Breast epithelium (tissue), 4 donors: ENCODE measurements at regions not wholly inside any gene's neighbourhood (a gene's known extent, or its start where the extent isn't known, plus 50 kb on each side); places are given as distances from the start of the nearest gene placed in this dataset.

Experiments
- DNase-seq, 2 donors: peaks; one replicate each; pipeline ENCODE4 v3.0.0-alpha.2; 2019; ENCODE audit warnings: low spot score in 2 of 2
- H3K27ac ChIP-seq, 2 donors: fragments of 200-600 bp; sonication (generic) in 1 of 2; one replicate each; pipeline ENCODE4 v1.5.1; 2016 to 2019; ENCODE audit warnings: mild to moderate bottlenecking in 1 of 2
- H3K27me3 ChIP-seq, 2 donors: fragments of 200-600 bp; sonication (generic) in 1 of 2; one replicate each; pipeline versions ENCODE4 v1.5.1 to v1.6.0; 2017 to 2019; ENCODE audit warnings: control low read depth in 1 of 2, mild to moderate bottlenecking in 1 of 2
- H3K36me3 ChIP-seq: fragments of 200-600 bp; one replicate; pipeline ENCODE4 v1.5.1; 2019
- H3K4me1 ChIP-seq, 2 donors: fragments of 200-600 bp; sonication (generic); one replicate each; pipeline ENCODE4 v1.5.1; 2016 to 2019; ENCODE audit warnings: control low read depth in 1 of 2
- H3K4me3 ChIP-seq, 3 donors: fragments of 200-600 bp; sonication (generic); 1 replicate in 2 of 3; 2 replicates in 1 of 3; pipeline ENCODE4 v1.5.1; 2016 to 2019; ENCODE audit warnings: mild to moderate bottlenecking in 3 of 3, moderate library complexity in 2 of 3
- H3K9me3 ChIP-seq, 2 donors: fragments of 200-600 bp; sonication (generic) in 1 of 2; one replicate each; pipeline ENCODE4 v1.5.1; 2016 to 2019; ENCODE audit warnings: control low read depth in 1 of 2
- CTCF ChIP-seq, 3 donors: fragments of 450-650 bp; IDR thresholded peaks; one replicate each; pipeline ENCODE4 v1.5.1; 2016 to 2017; ENCODE audit warnings: antibody characterized with exemption in 3 of 3, mild to moderate bottlenecking in 3 of 3, moderate library complexity in 3 of 3
- POLR2A ChIP-seq: fragments of 450-650 bp; IDR thresholded peaks from one replicate; pipeline ENCODE4 v1.6.1; 2016; ENCODE audit warnings: antibody characterized with exemption, mild to moderate bottlenecking, moderate library complexity
- POLR2AphosphoS5 ChIP-seq, 3 donors: sonication (generic); formaldehyde crosslinking; IDR thresholded peaks; one replicate each; pipeline ENCODE4 v1.6.1; 2017; ENCODE audit warnings: antibody characterized with exemption in 3 of 3
- intact Hi-C: fragments of 100-400 bp; cut with DNase I; formaldehyde crosslinking; loops from one replicate; pipeline ENCODE4 v1.15.1; 2023; ENCODE audit warnings: low total_unique reads

GRCh38 chr10:64502936-64503335, 981.7 kb downstream of the REEP3 start:
- DNase-seq, result no peak
- H3K36me3 ChIP-seq, result no peaks in the 10 kb centered on the region
- intact Hi-C loops, result no loop called here
- no peaks in the 10 kb centered on the region for H3K27me3 ChIP-seq
- H3K27ac ChIP-seq, result no peak overlapping the region
- no peaks in the 10 kb centered on the region for H3K4me1 ChIP-seq
- H3K4me3 ChIP-seq, result no peak overlapping the region
- TF ChIP-seq POLR2AphosphoS5 (IDR thresholded peaks at IDR 0.05) (no peak), CTCF (IDR thresholded peaks at IDR 0.05) (no peak), POLR2A (no peak)
- H3K9me3 ChIP-seq, result no peaks in the 10 kb centered on the region

GRCh38 chr10:64503429-64503828, 982.2 kb downstream of the REEP3 start:
- no peak overlapping the region for H3K4me3 ChIP-seq
- H3K36me3 ChIP-seq, result no peaks in the 10 kb centered on the region
- H3K9me3 ChIP-seq, result no peaks in the 10 kb centered on the region
- H3K27me3 ChIP-seq, result no peaks in the 10 kb centered on the region
- no peak overlapping the region for H3K27ac ChIP-seq
- intact Hi-C loops, result no loop called here
- DNase-seq, result no peak
- H3K4me1 ChIP-seq, result no peaks in the 10 kb centered on the region
- no peak for TF ChIP-seq CTCF (IDR thresholded peaks at IDR 0.05)
- no peak for TF ChIP-seq POLR2A
- no peak for TF ChIP-seq POLR2AphosphoS5 (IDR thresholded peaks at IDR 0.05)

GRCh38 chr10:64505501-64505900, 984.3 kb downstream of the REEP3 start:
- intact Hi-C loops, result no loop called here
- TF ChIP-seq POLR2AphosphoS5 (IDR thresholded peaks at IDR 0.05), result no peak
- TF ChIP-seq CTCF (IDR thresholded peaks at IDR 0.05), result no peak
- TF ChIP-seq POLR2A, result no peak
- no peak for DNase-seq
- no peak overlapping the region for H3K27ac ChIP-seq
- H3K4me3 ChIP-seq, result no peak overlapping the region
- H3K9me3 ChIP-seq, result no peaks in the 10 kb centered on the region
- no peaks in the 10 kb centered on the region for H3K36me3 ChIP-seq
- no peaks in the 10 kb centered on the region for H3K4me1 ChIP-seq
- no peaks in the 10 kb centered on the region for H3K27me3 ChIP-seq

GRCh38 chr10:64506963-64507362, 985.8 kb downstream of the REEP3 start:
- no peak overlapping the region for H3K4me3 ChIP-seq
- H3K27me3 ChIP-seq, result no peaks in the 10 kb centered on the region
- no peak for DNase-seq
- no peak overlapping the region for H3K27ac ChIP-seq
- H3K4me1 ChIP-seq, result no peaks in the 10 kb centered on the region
- H3K36me3 ChIP-seq, result no peaks in the 10 kb centered on the region
- no peak for TF ChIP-seq POLR2A
- no peak for TF ChIP-seq CTCF (IDR thresholded peaks at IDR 0.05)
- TF ChIP-seq POLR2AphosphoS5 (IDR thresholded peaks at IDR 0.05), result no peak
- H3K9me3 ChIP-seq, result no peaks in the 10 kb centered on the region
- intact Hi-C loops, result no loop called here

GRCh38 chr10:64507651-64508028, 986.4 kb downstream of the REEP3 start:
- intact Hi-C loops, result no loop called here
- TF ChIP-seq CTCF (IDR thresholded peaks at IDR 0.05), result no peak
- TF ChIP-seq POLR2AphosphoS5 (IDR thresholded peaks at IDR 0.05), result no peak
- TF ChIP-seq POLR2A, result no peak
- Histone ChIP-seq H3K4me3 (no peak overlapping the region), H3K4me1 (no peaks in the 10 kb centered on the region), H3K36me3 (no peaks in the 10 kb centered on the region), H3K27me3 (no peaks in the 10 kb centered on the region), H3K9me3 (no peaks in the 10 kb centered on the region), H3K27ac (no peak overlapping the region)
- DNase-seq, result no peak
